Progenitor cell of endocrine pancreas (in vitro differentiated cells): ENCODE measurements at regions not wholly inside any gene's neighbourhood (a gene's known extent, or its start where the extent isn't known, plus 50 kb on each side); places are given as distances from the start of the nearest gene placed in this dataset.
"Not testable (repeated sequence)": the region's sequence is repeated elsewhere in the genome, so short reads cannot be mapped to it uniquely, and the experiment has no call there.

Source experiments
- DNase-seq: peaks from one replicate; pipeline ENCODE4 v3.0.0; 2021; ENCODE audit warnings: low spot score; ENCODE audit not compliant: unreplicated experiment
- H3K27ac Mint-ChIP-seq: 2 replicates; pipeline ENCODE4 v1.8.0; 2021; ENCODE audit warnings: mild to moderate bottlenecking, moderate library complexity, mixed read lengths
- H3K27me3 Mint-ChIP-seq: 2 replicates; pipeline ENCODE4 v1.8.0; 2021; ENCODE audit warnings: mixed read lengths
- H3K36me3 Mint-ChIP-seq: 2 replicates; pipeline ENCODE4 v1.8.0; 2022; ENCODE audit warnings: mixed read lengths; ENCODE audit not compliant: insufficient read depth
- H3K4me1 Mint-ChIP-seq: 2 replicates; pipeline ENCODE4 v1.8.0; 2021; ENCODE audit warnings: low read depth, mixed read lengths
- H3K4me3 Mint-ChIP-seq: 2 replicates; pipeline ENCODE4 v1.8.0; 2021; ENCODE audit warnings: low read depth, mild to moderate bottlenecking, moderate library complexity, mixed read lengths
- H3K9me3 Mint-ChIP-seq: 2 replicates; pipeline ENCODE4 v1.8.0; 2021; ENCODE audit warnings: low read depth, mixed read lengths
- TF ChIP-seq, protein P1 (sequence below): fragments of 200-600 bp; sonication (generic); IDR thresholded peaks from one replicate; pipeline ENCODE4 v1.5.0; 2021; ENCODE audit warnings: antibody characterized with exemption, mild to moderate bottlenecking; ENCODE audit not compliant: unreplicated experiment

DNA sequence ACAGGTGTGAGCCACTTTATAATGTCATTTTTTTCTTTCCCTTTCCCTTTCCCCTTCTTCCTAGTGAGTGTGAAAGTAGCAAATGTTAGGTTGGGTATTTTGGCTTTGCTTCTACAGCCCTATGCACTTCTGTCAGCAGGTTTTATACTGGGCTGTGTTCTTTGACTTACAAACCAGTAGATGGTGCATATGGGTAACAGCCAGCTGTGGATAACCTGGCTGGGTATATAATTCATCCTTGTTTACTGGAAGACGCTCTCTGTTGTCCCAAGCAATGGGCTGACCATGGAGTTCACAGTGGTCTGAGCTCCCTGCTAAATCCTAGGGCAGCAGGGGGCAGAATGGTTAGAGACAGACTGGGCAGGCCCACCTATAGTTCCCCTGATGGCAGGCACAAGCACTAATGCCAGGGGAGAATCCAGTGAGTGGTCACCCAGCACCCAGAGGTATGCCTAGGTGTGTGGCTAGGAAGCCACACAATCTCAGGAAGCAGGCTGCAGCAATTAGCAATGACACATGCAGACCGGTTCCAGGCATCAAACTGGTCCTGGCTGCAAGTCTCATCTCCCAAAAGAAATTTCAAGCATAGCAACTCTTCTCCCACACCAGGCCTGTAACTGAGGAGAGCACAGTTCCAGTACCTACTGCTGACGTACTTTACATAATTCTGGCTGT, 592.7 kb upstream of the MAN1A1 start:
- H3K27me3 Mint-ChIP-seq: no peaks in the 10 kb centered on the region
- no peak overlapping the region for H3K27ac Mint-ChIP-seq
- H3K4me1 Mint-ChIP-seq: no peaks in the 10 kb centered on the region
- no peak overlapping the region for H3K4me3 Mint-ChIP-seq
- DNase-seq: no peak
- H3K9me3 Mint-ChIP-seq: peaks cover 13% of the 10 kb centered on the region
- H3K36me3 Mint-ChIP-seq: no peaks in the 10 kb centered on the region
- TF ChIP-seq, protein P1, sequence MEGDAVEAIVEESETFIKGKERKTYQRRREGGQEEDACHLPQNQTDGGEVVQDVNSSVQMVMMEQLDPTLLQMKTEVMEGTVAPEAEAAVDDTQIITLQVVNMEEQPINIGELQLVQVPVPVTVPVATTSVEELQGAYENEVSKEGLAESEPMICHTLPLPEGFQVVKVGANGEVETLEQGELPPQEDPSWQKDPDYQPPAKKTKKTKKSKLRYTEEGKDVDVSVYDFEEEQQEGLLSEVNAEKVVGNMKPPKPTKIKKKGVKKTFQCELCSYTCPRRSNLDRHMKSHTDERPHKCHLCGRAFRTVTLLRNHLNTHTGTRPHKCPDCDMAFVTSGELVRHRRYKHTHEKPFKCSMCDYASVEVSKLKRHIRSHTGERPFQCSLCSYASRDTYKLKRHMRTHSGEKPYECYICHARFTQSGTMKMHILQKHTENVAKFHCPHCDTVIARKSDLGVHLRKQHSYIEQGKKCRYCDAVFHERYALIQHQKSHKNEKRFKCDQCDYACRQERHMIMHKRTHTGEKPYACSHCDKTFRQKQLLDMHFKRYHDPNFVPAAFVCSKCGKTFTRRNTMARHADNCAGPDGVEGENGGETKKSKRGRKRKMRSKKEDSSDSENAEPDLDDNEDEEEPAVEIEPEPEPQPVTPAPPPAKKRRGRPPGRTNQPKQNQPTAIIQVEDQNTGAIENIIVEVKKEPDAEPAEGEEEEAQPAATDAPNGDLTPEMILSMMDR: no peak

DNA sequence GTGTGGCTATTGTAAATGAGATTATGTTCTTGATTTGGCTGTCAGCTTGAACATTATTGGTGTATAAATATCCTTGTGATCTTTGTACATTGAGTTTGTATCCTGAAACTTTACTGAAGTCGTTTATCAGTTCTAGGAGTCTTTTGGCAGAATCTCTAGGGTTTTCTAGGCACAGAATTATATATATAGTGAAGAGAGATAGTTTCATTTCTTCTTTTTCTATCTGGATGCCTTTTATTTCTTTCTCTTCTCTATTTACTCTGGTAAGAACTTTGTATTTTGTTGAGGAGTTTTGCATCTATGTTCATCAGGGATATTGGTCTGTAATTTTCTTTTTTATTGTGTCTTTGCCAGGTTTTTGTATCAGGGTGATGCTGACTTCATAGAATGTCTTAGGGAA, 589.2 kb upstream of the MAN1A1 start:
- no peak for DNase-seq
- Mint-ChIP-seq H3K27me3 (no peaks in the 10 kb centered on the region), H3K27ac (no peak overlapping the region), H3K4me1 (no peaks in the 10 kb centered on the region), H3K9me3 (peaks cover 13% of the 10 kb centered on the region), H3K4me3 (no peak overlapping the region), H3K36me3 (no peaks in the 10 kb centered on the region)
- TF ChIP-seq, protein P1: no peak

DNA sequence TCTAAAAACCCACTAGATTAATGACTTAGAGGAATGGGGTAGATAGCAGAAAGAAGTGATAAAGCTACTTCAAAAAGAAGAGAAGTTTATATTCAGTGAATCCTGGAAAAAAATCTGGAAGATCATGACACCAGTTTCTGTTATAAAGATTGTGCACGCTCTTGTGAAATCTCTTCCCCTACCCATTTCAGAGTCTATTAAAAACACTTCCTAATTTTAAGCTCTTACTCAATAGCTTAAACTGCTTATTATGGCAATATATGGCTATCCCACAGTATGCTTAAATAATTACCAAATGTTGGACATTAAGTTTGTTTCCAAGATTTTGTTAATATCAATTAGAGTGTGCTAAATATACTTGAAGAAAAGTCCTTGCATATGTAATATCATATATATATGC, 585.3 kb upstream of the MAN1A1 start:
- Mint-ChIP-seq H3K9me3 (peaks cover 13% of the 10 kb centered on the region), H3K4me1 (no peaks in the 10 kb centered on the region), H3K27ac (no peak overlapping the region), H3K4me3 (no peak overlapping the region), H3K27me3 (no peaks in the 10 kb centered on the region), H3K36me3 (no peaks in the 10 kb centered on the region)
- TF ChIP-seq, protein P1: no peak
- DNase-seq: no peak

DNA sequence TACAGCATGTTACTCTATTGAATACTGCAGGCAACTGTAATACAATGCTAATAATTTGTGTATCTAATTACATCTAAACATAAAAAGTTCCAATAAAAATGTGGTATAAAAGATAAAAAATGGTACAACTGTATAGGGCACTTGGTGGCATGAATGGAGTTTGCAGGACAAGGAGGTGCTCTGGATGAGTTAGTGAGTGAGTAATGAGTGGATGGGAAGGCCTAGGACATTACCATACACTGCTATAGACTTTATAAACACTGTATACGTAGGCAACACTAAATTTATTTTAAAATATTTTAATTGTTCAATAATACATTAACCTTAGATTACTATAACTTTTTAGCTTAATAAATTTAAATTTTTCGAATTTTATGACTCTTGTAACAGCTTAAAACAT, 579.6 kb upstream of the MAN1A1 start:
- Mint-ChIP-seq H3K27ac (no peak overlapping the region), H3K36me3 (peaks cover 3% of the 10 kb centered on the region), H3K27me3 (no peaks in the 10 kb centered on the region), H3K4me1 (no peaks in the 10 kb centered on the region), H3K9me3 (peaks cover 19% of the 10 kb centered on the region), H3K4me3 (no peak overlapping the region)
- TF ChIP-seq, protein P1: no peak
- DNase-seq: no peak

DNA sequence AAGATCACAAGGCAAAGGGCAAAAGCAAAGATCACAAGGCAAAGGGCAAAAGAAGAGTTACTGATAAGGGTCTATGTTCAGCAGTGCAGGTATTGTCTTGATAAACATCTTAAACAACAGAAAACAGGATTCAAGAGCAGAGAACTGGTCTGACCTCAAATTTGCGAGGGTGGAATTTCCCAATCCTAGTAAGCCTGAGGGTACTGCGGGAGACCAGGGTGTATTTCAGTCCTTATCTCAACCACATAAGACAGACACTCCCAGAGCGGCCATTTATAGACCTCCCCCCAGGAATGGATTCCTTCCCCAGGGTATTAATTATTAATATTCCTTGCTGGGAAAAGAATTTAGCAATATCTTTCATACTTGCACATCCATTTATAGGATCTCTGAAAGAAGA, 575.3 kb upstream of the MAN1A1 start:
- not testable (repeated sequence) for H3K4me3 Mint-ChIP-seq, H3K36me3 Mint-ChIP-seq, H3K27me3 Mint-ChIP-seq, DNase-seq, H3K4me1 Mint-ChIP-seq, H3K27ac Mint-ChIP-seq
- peaks cover 55% of the 10 kb centered on the region for H3K9me3 Mint-ChIP-seq

DNA sequence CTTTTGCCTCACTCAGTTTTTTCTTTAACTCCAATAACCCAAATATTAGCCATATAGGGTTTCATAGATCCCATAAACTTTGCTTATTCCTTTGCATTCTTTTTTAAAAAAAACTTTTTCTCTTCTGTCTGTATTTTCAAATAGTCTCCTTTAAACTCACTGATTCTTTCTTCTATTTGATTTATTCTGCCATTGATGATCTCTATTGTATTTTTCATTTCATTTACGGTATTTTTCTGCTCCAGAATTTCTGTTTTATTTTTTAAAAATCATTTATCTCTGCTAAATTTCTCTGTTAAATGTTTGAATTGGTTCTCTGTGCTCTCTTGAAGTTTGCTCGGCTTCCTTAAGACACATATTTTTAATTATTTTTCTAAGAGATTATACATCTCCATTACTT, 573.3 kb upstream of the MAN1A1 start:
- DNase-seq: no peak
- H3K4me3 Mint-ChIP-seq: no peak overlapping the region
- peaks cover 3% of the 10 kb centered on the region for H3K36me3 Mint-ChIP-seq
- H3K4me1 Mint-ChIP-seq: no peaks in the 10 kb centered on the region
- peaks cover 57% of the 10 kb centered on the region for H3K9me3 Mint-ChIP-seq
- H3K27ac Mint-ChIP-seq: no peak overlapping the region
- no peaks in the 10 kb centered on the region for H3K27me3 Mint-ChIP-seq
- TF ChIP-seq, protein P1: no peak
